ENCODE measurements at regions not wholly inside any gene's neighbourhood (a gene's known extent, or its start where the extent isn't known, plus 50 kb on each side); places are given as distances from the start of the nearest gene placed in this dataset.

GRCh38 chr1:181347495-181348390, 135.6 kb upstream of the CACNA1E start:
- BruUV-seq (replicated peaks), result no TSS peak
- Histone ChIP-seq H3K36me3 (replicated peaks in 1 of 2; ENCODE audit: control insufficient read depth in 1 of 2, insufficient read depth in 2 of 2, low read length in 2 of 2) (no peaks in the 10 kb centered on the region), H3K4me1 (ENCODE audit: insufficient read depth, low read length) (no peaks in the 10 kb centered on the region), H3K9me3 (ENCODE audit: low read length) (no peaks in the 10 kb centered on the region), H2AFZ (ENCODE audit: low read length) (no peak overlapping the region), H3K79me2 (ENCODE audit: insufficient read depth, low read length) (no peaks in the 10 kb centered on the region), H3K4me3 (replicated peaks in 1 of 3; ENCODE audit: insufficient read depth in 1 of 3, low read depth in 2 of 3, low read length in 3 of 3) (no peak overlapping the region), H3K4me2 (ENCODE audit: low read depth, low read length) (no peak overlapping the region), H3K27me3 (ENCODE audit: control insufficient read depth in 1 of 2, insufficient read depth in 2 of 2, low read length in 2 of 2) (peaks cover 4 to 35% of the 10 kb centered on the region in 2 experiments; a peak in 3 of 5 replicates), H3K9ac (ENCODE audit: insufficient read depth, low read depth, low read length) (no peak overlapping the region), H4K20me1 (ENCODE audit: insufficient read depth, low read length) (no peaks in the 10 kb centered on the region), H3K27ac (ENCODE audit: extremely low read length, insufficient read depth, low read length) (no peak overlapping the region)
- ATAC-seq (no peak), FAIRE-seq (no peak), DNase-seq (ENCODE audit: low spot score) (no peak)
- no peak for TF ChIP-seq ZNF430 (CRISPR knock-in tag; IDR thresholded peaks at IDR 0.05)
- no peak for TF ChIP-seq HOXA5 (CRISPR knock-in tag; IDR thresholded peaks at IDR 0.05)
- TF ChIP-seq NR1H2 (CRISPR knock-in tag; IDR thresholded peaks at IDR 0.05; ENCODE audit: borderline replicate concordance, low read depth), result no peak
- no peak for TF ChIP-seq ARNT2 (CRISPR knock-in tag; IDR thresholded peaks at IDR 0.05; ENCODE audit: low read depth)
- TF ChIP-seq, protein P1, sequence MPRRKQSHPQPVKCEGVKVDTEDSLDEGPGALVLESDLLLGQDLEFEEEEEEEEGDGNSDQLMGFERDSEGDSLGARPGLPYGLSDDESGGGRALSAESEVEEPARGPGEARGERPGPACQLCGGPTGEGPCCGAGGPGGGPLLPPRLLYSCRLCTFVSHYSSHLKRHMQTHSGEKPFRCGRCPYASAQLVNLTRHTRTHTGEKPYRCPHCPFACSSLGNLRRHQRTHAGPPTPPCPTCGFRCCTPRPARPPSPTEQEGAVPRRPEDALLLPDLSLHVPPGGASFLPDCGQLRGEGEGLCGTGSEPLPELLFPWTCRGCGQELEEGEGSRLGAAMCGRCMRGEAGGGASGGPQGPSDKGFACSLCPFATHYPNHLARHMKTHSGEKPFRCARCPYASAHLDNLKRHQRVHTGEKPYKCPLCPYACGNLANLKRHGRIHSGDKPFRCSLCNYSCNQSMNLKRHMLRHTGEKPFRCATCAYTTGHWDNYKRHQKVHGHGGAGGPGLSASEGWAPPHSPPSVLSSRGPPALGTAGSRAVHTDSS (CRISPR knock-in tag; conservative IDR thresholded peaks at IDR 0.05), result no peak
- TF ChIP-seq, protein P2, sequence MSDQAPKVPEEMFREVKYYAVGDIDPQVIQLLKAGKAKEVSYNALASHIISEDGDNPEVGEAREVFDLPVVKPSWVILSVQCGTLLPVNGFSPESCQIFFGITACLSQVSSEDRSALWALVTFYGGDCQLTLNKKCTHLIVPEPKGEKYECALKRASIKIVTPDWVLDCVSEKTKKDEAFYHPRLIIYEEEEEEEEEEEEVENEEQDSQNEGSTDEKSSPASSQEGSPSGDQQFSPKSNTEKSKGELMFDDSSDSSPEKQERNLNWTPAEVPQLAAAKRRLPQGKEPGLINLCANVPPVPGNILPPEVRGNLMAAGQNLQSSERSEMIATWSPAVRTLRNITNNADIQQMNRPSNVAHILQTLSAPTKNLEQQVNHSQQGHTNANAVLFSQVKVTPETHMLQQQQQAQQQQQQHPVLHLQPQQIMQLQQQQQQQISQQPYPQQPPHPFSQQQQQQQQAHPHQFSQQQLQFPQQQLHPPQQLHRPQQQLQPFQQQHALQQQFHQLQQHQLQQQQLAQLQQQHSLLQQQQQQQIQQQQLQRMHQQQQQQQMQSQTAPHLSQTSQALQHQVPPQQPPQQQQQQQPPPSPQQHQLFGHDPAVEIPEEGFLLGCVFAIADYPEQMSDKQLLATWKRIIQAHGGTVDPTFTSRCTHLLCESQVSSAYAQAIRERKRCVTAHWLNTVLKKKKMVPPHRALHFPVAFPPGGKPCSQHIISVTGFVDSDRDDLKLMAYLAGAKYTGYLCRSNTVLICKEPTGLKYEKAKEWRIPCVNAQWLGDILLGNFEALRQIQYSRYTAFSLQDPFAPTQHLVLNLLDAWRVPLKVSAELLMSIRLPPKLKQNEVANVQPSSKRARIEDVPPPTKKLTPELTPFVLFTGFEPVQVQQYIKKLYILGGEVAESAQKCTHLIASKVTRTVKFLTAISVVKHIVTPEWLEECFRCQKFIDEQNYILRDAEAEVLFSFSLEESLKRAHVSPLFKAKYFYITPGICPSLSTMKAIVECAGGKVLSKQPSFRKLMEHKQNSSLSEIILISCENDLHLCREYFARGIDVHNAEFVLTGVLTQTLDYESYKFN (CRISPR knock-in tag; conservative IDR thresholded peaks at IDR 0.05), result no peak
- TF ChIP-seq, protein P3, sequence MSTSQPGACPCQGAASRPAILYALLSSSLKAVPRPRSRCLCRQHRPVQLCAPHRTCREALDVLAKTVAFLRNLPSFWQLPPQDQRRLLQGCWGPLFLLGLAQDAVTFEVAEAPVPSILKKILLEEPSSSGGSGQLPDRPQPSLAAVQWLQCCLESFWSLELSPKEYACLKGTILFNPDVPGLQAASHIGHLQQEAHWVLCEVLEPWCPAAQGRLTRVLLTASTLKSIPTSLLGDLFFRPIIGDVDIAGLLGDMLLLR (CRISPR knock-in tag; IDR thresholded peaks at IDR 0.05), result no peak
- TF ChIP-seq FOXP1 (IDR thresholded peaks at IDR 0.05), result no peak
- TF ChIP-seq FOXP1 (CRISPR knock-in tag; IDR thresholded peaks at IDR 0.05), result no peak
- TF ChIP-seq ZNF850 (CRISPR knock-in tag; conservative IDR thresholded peaks at IDR 0.05), result no peak
- TF ChIP-seq ZBTB33 (CRISPR knock-in tag; IDR thresholded peaks at IDR 0.05), result no peak
- no peak for TF ChIP-seq ETV6 (CRISPR knock-in tag; conservative IDR thresholded peaks at IDR 0.05)
- no peak for TF ChIP-seq ZNF329 (CRISPR knock-in tag; IDR thresholded peaks at IDR 0.05; ENCODE audit: low read depth)
- no peak for TF ChIP-seq ZNF260 (CRISPR knock-in tag; IDR thresholded peaks at IDR 0.05; ENCODE audit: borderline replicate concordance, low read depth)
- no peak for TF ChIP-seq ZBTB1 (CRISPR knock-in tag; IDR thresholded peaks at IDR 0.05; ENCODE audit: borderline replicate concordance)
- TF ChIP-seq, protein P4, sequence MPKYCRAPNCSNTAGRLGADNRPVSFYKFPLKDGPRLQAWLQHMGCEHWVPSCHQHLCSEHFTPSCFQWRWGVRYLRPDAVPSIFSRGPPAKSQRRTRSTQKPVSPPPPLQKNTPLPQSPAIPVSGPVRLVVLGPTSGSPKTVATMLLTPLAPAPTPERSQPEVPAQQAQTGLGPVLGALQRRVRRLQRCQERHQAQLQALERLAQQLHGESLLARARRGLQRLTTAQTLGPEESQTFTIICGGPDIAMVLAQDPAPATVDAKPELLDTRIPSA (CRISPR knock-in tag; IDR thresholded peaks at IDR 0.05; ENCODE audit: borderline replicate concordance), result no peak
- in situ Hi-C loops (cut with HindIII; ENCODE audit: extremely low pct_ligation_motif_present, low pct_unique_long_range_greater_than_20kb), result no loop called here
- intact Hi-C loops (cut with micrococcal nuclease; ENCODE audit: unreplicated experiment), result no loop called here
- ChIA-PET CTCF (ENCODE audit: low intra/inter-chr PET ratio, low total read pairs) (no interaction called here), POLR2A (no interaction called here)
- WGBS (ENCODE audit: low lambda C conversion rate), result under 1% methylated on average over 9 of the region's 14 CpGs
